SK-N-SH treated with all-trans-retinoic acid at 6 μM for 48 hours (cell line): ENCODE measurements at regions not wholly inside any gene's neighbourhood (a gene's known extent, or its start where the extent isn't known, plus 50 kb on each side); places are given as distances from the start of the nearest gene placed in this dataset.

Experiments used
- ATAC-seq: fragments of 200-7000 bp; cut with Tn5 transposase; 3 replicates; pipeline ENCODE4 v1.9.1; 2020; ENCODE audit warnings: mild to moderate bottlenecking, moderate library complexity
- ARNTL ChIP-seq: fragments of 450-650 bp; formaldehyde crosslinking; IDR thresholded peaks from 2 replicates; pipeline ENCODE4 v1.5.0; 2020; ENCODE audit warnings: low read depth, mild to moderate bottlenecking, moderate library complexity, borderline replicate concordance
- BACH2 ChIP-seq: fragments of 250-450 bp; sonication (Bioruptor Pico); IDR thresholded peaks from 2 replicates; pipeline ENCODE4 v1.9.0; 2021; ENCODE audit warnings: mild to moderate bottlenecking, borderline replicate concordance
- CREB5 ChIP-seq: fragments of 250-450 bp; sonication (Bioruptor Pico); IDR thresholded peaks from 2 replicates; pipeline ENCODE4 v1.5.1; 2020; ENCODE audit warnings: low read depth, mild to moderate bottlenecking, moderate library complexity
- CSDC2 ChIP-seq: fragments of 250-450 bp; sonication (Bioruptor Pico); IDR thresholded peaks from 2 replicates; pipeline ENCODE4 v1.5.0; 2020; ENCODE audit warnings: mild to moderate bottlenecking, moderate library complexity
- CSRNP3 ChIP-seq: fragments of 250-450 bp; sonication (Bioruptor Pico); IDR thresholded peaks from 2 replicates; pipeline ENCODE4 v1.5.1; 2021; ENCODE audit warnings: mild to moderate bottlenecking, moderate library complexity
- ESRRG ChIP-seq: fragments of 250-450 bp; sonication (Bioruptor Pico); IDR thresholded peaks from 2 replicates; pipeline ENCODE4 v1.6.1; 2021; ENCODE audit warnings: mild to moderate bottlenecking
- GLIS3 ChIP-seq: fragments of 250-450 bp; sonication (Bioruptor Pico); IDR thresholded peaks from 2 replicates; pipeline ENCODE4 v1.5.0; 2020; ENCODE audit warnings: mild to moderate bottlenecking, moderate library complexity
- ISL1 ChIP-seq: fragments of 250-450 bp; sonication (Bioruptor Pico); IDR thresholded peaks from 2 replicates; pipeline ENCODE4 v2.1.2; 2022; ENCODE audit warnings: mild to moderate bottlenecking, moderate library complexity
- OSR1 ChIP-seq: fragments of 250-450 bp; sonication (Bioruptor Pico); IDR thresholded peaks from 2 replicates; pipeline ENCODE4 v1.8.0; 2022; ENCODE audit warnings: moderate library complexity, mild to moderate bottlenecking, inconsistent platforms
- PATZ1 ChIP-seq: fragments of 250-450 bp; sonication (Bioruptor Pico); IDR thresholded peaks from 2 replicates; pipeline ENCODE4 v1.8.0; 2020; ENCODE audit warnings: mild to moderate bottlenecking, moderate library complexity, borderline replicate concordance
- SNAI2 ChIP-seq: fragments of 250-450 bp; sonication (Bioruptor Pico); IDR thresholded peaks from 2 replicates; pipeline ENCODE4 v1.5.0; 2020; ENCODE audit warnings: mild to moderate bottlenecking, moderate library complexity
- TCF4 ChIP-seq: fragments of 250-450 bp; sonication (Bioruptor Pico); IDR thresholded peaks from 2 replicates; pipeline ENCODE4 v1.8.0; 2021; ENCODE audit warnings: mild to moderate bottlenecking, moderate library complexity, borderline replicate concordance
- TOX ChIP-seq: fragments of 250-450 bp; sonication (Bioruptor Pico); IDR thresholded peaks from 2 replicates; pipeline ENCODE4 v1.8.0; 2021; ENCODE audit warnings: mild to moderate bottlenecking, moderate library complexity, borderline replicate concordance
- TSHZ2 ChIP-seq: fragments of 250-450 bp; sonication (Bioruptor Pico); IDR thresholded peaks from 2 replicates; pipeline ENCODE4 v1.5.0; 2020; ENCODE audit warnings: mild to moderate bottlenecking, moderate library complexity
- ZC3H10 ChIP-seq: fragments of 250-450 bp; sonication (Bioruptor Pico); IDR thresholded peaks from 2 replicates; pipeline ENCODE4 v1.5.1; 2021; ENCODE audit warnings: mild to moderate bottlenecking, moderate library complexity
- ZFP3 ChIP-seq: fragments of 250-450 bp; sonication (Bioruptor Pico); IDR thresholded peaks from 2 replicates; pipeline ENCODE4 v1.5.0; 2020; ENCODE audit warnings: mild to moderate bottlenecking, moderate library complexity
- ZFP30 ChIP-seq: fragments of 450-650 bp; formaldehyde crosslinking; IDR thresholded peaks from 2 replicates; pipeline ENCODE4 v1.5.0; 2022; ENCODE audit warnings: mild to moderate bottlenecking, moderate library complexity
- ZNF565 ChIP-seq: fragments of 450-650 bp; formaldehyde crosslinking; conservative IDR thresholded peaks from 2 replicates; pipeline ENCODE4 v1.5.0; 2020; ENCODE audit warnings: low read depth, mild to moderate bottlenecking, moderate library complexity
- ZNF70 ChIP-seq: fragments of 450-650 bp; formaldehyde crosslinking; IDR thresholded peaks from 2 replicates; pipeline ENCODE4 v1.5.0; 2020; ENCODE audit warnings: mild to moderate bottlenecking, moderate library complexity
- ZNF8 ChIP-seq: fragments of 450-650 bp; formaldehyde crosslinking; IDR thresholded peaks from 2 replicates; pipeline ENCODE4 v1.5.0; 2020; ENCODE audit warnings: mild to moderate bottlenecking, moderate library complexity

GRCh38 chr15:45834622-45835021 is 199.8 kb downstream of the SQOR start:
- TF ChIP-seq ZC3H10 (no peak), SNAI2 (no peak)
- no peak for ATAC-seq

- ATAC-seq, result no peak
- TF ChIP-seq CSRNP3 (CRISPR knock-in tag) (no peak), TSHZ2 (CRISPR knock-in tag) (no peak), PATZ1 (no peak), ZFP3 (CRISPR knock-in tag) (no peak), GLIS3 (CRISPR knock-in tag) (no peak), OSR1 (no peak), ESRRG (no peak)
These were observed 207.3 kb downstream of the SQOR start for GRCh38 chr15:45842151-45842550.

GRCh38 chr15:45847645-45848044 is 212.8 kb downstream of the SQOR start:
- TF ChIP-seq TSHZ2 (CRISPR knock-in tag) (no peak), ARNTL (no peak), TCF4 (CRISPR knock-in tag) (no peak), TOX (CRISPR knock-in tag) (no peak), ZFP30 (CRISPR knock-in tag) (no peak), ZNF8 (no peak), ZFP3 (CRISPR knock-in tag) (no peak), ISL1 (CRISPR knock-in tag) (no peak), CSRNP3 (CRISPR knock-in tag) (no peak), SNAI2 (no peak), BACH2 (CRISPR knock-in tag) (no peak), ZNF70 (CRISPR knock-in tag) (no peak), ZC3H10 (no peak), ZNF565 (no peak), CSDC2 (no peak), CREB5 (CRISPR knock-in tag) (no peak), PATZ1 (no peak)

More at GRCh38 chr15:45847645-45848044, 212.8 kb downstream of the SQOR start:
- ATAC-seq, result no peak
